Liver (tissue), 8 donors: ENCODE measurements at regions not wholly inside any gene's neighbourhood (a gene's known extent, or its start where the extent isn't known, plus 50 kb on each side); places are given as distances from the start of the nearest gene placed in this dataset.

ENCODE experiments used
- DNase-seq: peaks from one replicate; pipeline ENCODE4 v3.0.0-alpha.2; 2017; ENCODE audit warnings: low spot score
- H3K27ac ChIP-seq, 2 donors: one replicate each; pipeline ENCODE4 v1.7.0; 2013; ENCODE audit warnings: inconsistent platforms in 2 of 2, low read length in 2 of 2, control low read depth in 1 of 2, low read depth in 1 of 2, mild to moderate bottlenecking in 1 of 2
- H3K27me3 ChIP-seq, 4 donors: one replicate each; pipeline versions ENCODE4 v1.6.1 to v1.7.0; 2013; ENCODE audit warnings: low read length in 3 of 4, inconsistent platforms in 1 of 4, mild to moderate bottlenecking in 1 of 4, moderate library complexity in 1 of 4; ENCODE audit not compliant: control insufficient read depth in 4 of 4, insufficient read depth in 4 of 4
- H3K36me3 ChIP-seq, 4 donors: one replicate each; pipeline versions ENCODE4 v1.6.1 to v1.7.0; 2013; ENCODE audit warnings: low read length in 3 of 4, mild to moderate bottlenecking in 3 of 4, low read depth in 1 of 4, moderate library complexity in 1 of 4; ENCODE audit not compliant: control insufficient read depth in 4 of 4, insufficient read depth in 3 of 4
- H3K4me1 ChIP-seq, 4 donors: one replicate each; pipeline versions ENCODE4 v1.6.1 to v1.7.0; 2013; ENCODE audit warnings: low read length in 3 of 4, mild to moderate bottlenecking in 3 of 4, moderate library complexity in 1 of 4; ENCODE audit not compliant: control insufficient read depth in 4 of 4, insufficient read depth in 4 of 4
- H3K4me3 ChIP-seq, 3 donors: one replicate each; pipeline versions ENCODE4 v1.6.1 to v1.7.0; 2013; ENCODE audit warnings: low read length in 3 of 3, control low read depth in 1 of 3, low read depth in 1 of 3, mild to moderate bottlenecking in 1 of 3
- H3K9ac ChIP-seq, 2 donors: one replicate each; pipeline ENCODE4 v1.7.0; 2013; ENCODE audit warnings: low read length in 2 of 2, mild to moderate bottlenecking in 2 of 2, moderate library complexity in 2 of 2, control low read depth in 1 of 2, low read depth in 1 of 2
- H3K9me3 ChIP-seq, 4 donors: one replicate each; pipeline versions ENCODE4 v1.6.1 to v1.7.0; 2013; ENCODE audit warnings: low read length in 3 of 4; ENCODE audit not compliant: control insufficient read depth in 4 of 4
- ATF3 ChIP-seq: IDR thresholded peaks from 2 replicates; pipeline ENCODE4 v1.6.1; 2016; ENCODE audit warnings: antibody characterized with exemption
- CTCF ChIP-seq: fragments of 150-350 bp; IDR thresholded peaks from 2 replicates; pipeline ENCODE4 v1.5.1; 2017; ENCODE audit warnings: improper control_type of control experiment, low read depth, low read length; ENCODE audit not compliant: missing input control
- EGR1 ChIP-seq, 2 donors: IDR thresholded peaks; 2 replicates each; pipeline ENCODE4 v1.6.1; 2016 to 2018; ENCODE audit warnings: antibody characterized with exemption in 2 of 2, low read depth in 2 of 2
- FOXA1 ChIP-seq: IDR thresholded peaks from 2 replicates; pipeline ENCODE4 v1.6.1; 2016; ENCODE audit warnings: antibody characterized with exemption
- FOXA2 ChIP-seq: IDR thresholded peaks from 2 replicates; pipeline ENCODE4 v1.6.1; 2016; ENCODE audit warnings: antibody characterized with exemption
- GABPA ChIP-seq, 2 donors: IDR thresholded peaks in 1 of 2; conservative IDR thresholded peaks in 1 of 2; 2 replicates each; pipeline ENCODE4 v1.6.1; 2016; ENCODE audit warnings: antibody characterized with exemption in 2 of 2, mild to moderate bottlenecking in 1 of 2, moderate library complexity in 1 of 2
- HNF4A ChIP-seq, 2 donors: conservative IDR thresholded peaks; 2 replicates each; pipeline ENCODE4 v1.6.1; 2016; ENCODE audit warnings: antibody characterized with exemption in 2 of 2, mild to moderate bottlenecking in 2 of 2
- HNF4G ChIP-seq: IDR thresholded peaks from 2 replicates; pipeline ENCODE4 v1.6.1; 2016; ENCODE audit warnings: antibody characterized with exemption
- JUND ChIP-seq, 2 donors: IDR thresholded peaks; 2 replicates each; pipeline ENCODE4 v1.6.1; 2016; ENCODE audit warnings: antibody characterized with exemption in 2 of 2
- MAX ChIP-seq: IDR thresholded peaks from 2 replicates; pipeline ENCODE4 v1.6.1; 2016; ENCODE audit warnings: antibody characterized with exemption
- NR2F2 ChIP-seq: IDR thresholded peaks from 2 replicates; pipeline ENCODE4 v1.6.1; 2016; ENCODE audit warnings: antibody characterized with exemption
- RAD21 ChIP-seq, 2 donors: IDR thresholded peaks; 2 replicates each; pipeline ENCODE4 v1.6.1; 2016; ENCODE audit warnings: antibody characterized with exemption in 2 of 2, mild to moderate bottlenecking in 2 of 2
- REST ChIP-seq: IDR thresholded peaks from 2 replicates; pipeline ENCODE4 v1.6.1; 2016; ENCODE audit warnings: antibody characterized with exemption, mild to moderate bottlenecking
- RXRA ChIP-seq, 2 donors: IDR thresholded peaks; 2 replicates each; pipeline ENCODE4 v1.6.1; 2017 to 2018; ENCODE audit warnings: antibody characterized with exemption in 2 of 2, mild to moderate bottlenecking in 1 of 2
- SP1 ChIP-seq: IDR thresholded peaks from 2 replicates; pipeline ENCODE4 v1.6.1; 2018; ENCODE audit warnings: antibody characterized with exemption, mild to moderate bottlenecking
- TAF1 ChIP-seq: conservative IDR thresholded peaks from 2 replicates; pipeline ENCODE4 v1.6.1; 2016; ENCODE audit warnings: antibody characterized with exemption, mild to moderate bottlenecking
- YY1 ChIP-seq: IDR thresholded peaks from 2 replicates; pipeline ENCODE4 v1.6.1; 2016; ENCODE audit warnings: antibody characterized with exemption, mild to moderate bottlenecking
- ZBTB33 ChIP-seq: IDR thresholded peaks from 2 replicates; pipeline ENCODE4 v1.6.1; 2016; ENCODE audit warnings: antibody characterized with exemption
- WGBS: extraction: QIAGEN DNeasy Blood & Tissue Kit; methylation state at CpG from one replicate; pipeline ENCODE4 v1.1.7; 2013; 5-methylcytosine and 5-hydroxymethylcytosine counted together
- donor health status: healthy.
- donor health status: healthy.
- donor health status: healthy.
- donor health status: healthy.
- donor health status: healthy.

- Histone ChIP-seq H3K9me3 (no peaks in the 10 kb centered on the region), H3K36me3 (no peaks in the 10 kb centered on the region), H3K9ac (no peak overlapping the region), H3K4me3 (no peak overlapping the region), H3K27ac (no peak overlapping the region), H3K4me1 (no peaks in the 10 kb centered on the region), H3K27me3 (no peaks in the 10 kb centered on the region)
- TF ChIP-seq GABPA (IDR thresholded peaks at IDR 0.05 in 1 of 2, conservative IDR thresholded peaks at IDR 0.05 in 1 of 2) (no peak), HNF4G (no peak), TAF1 (no peak), FOXA2 (no peak), JUND (IDR thresholded peaks at IDR 0.05) (no peak)
- DNase-seq: no peak
- WGBS: 84% methylated on average over 3 of the region's 3 CpGs
Measured at GRCh38 chr5:103375863-103376591, 117.5 kb downstream of the MACIR start.

GRCh38 chr5:103375350-103375749 is 116.8 kb downstream of the MACIR start:
- no peak overlapping the region for H3K27ac ChIP-seq
- H3K9me3 ChIP-seq: no peaks in the 10 kb centered on the region
- no peak for DNase-seq
- H3K27me3 ChIP-seq: no peaks in the 10 kb centered on the region
- no peaks in the 10 kb centered on the region for H3K36me3 ChIP-seq
- TF ChIP-seq YY1: no peak
- no peak for TF ChIP-seq FOXA1
- no peak for TF ChIP-seq SP1
- TF ChIP-seq RAD21 (IDR thresholded peaks at IDR 0.05): no peak
- no peak for TF ChIP-seq ZBTB33
- TF ChIP-seq JUND (IDR thresholded peaks at IDR 0.05): no peak
- no peak for TF ChIP-seq MAX
- TF ChIP-seq FOXA2: no peak
- TF ChIP-seq REST: no peak
- TF ChIP-seq NR2F2: no peak
- TF ChIP-seq HNF4A (conservative IDR thresholded peaks at IDR 0.05): no peak
- no peak for TF ChIP-seq RXRA (IDR thresholded peaks at IDR 0.05)
- no peak for TF ChIP-seq EGR1 (IDR thresholded peaks at IDR 0.05; ENCODE audit: low read depth in 2 of 2)
- no peak for TF ChIP-seq CTCF
- no peak for TF ChIP-seq HNF4G
- TF ChIP-seq TAF1: no peak
- TF ChIP-seq GABPA (IDR thresholded peaks at IDR 0.05 in 1 of 2, conservative IDR thresholded peaks at IDR 0.05 in 1 of 2): no peak
- no peak for TF ChIP-seq ATF3
- H3K9ac ChIP-seq: no peak overlapping the region
- H3K4me3 ChIP-seq: no peak overlapping the region
- no peaks in the 10 kb centered on the region for H3K4me1 ChIP-seq
- 43% methylated on average over 1 of the region's 1 CpG for WGBS
